ENCODE measurements at regions not wholly inside any gene's neighbourhood (a gene's known extent, or its start where the extent isn't known, plus 50 kb on each side); places are given as distances from the start of the nearest gene placed in this dataset.
"Not testable (repeated sequence)": the region's sequence is repeated elsewhere in the genome, so short reads cannot be mapped to it uniquely, and the experiment has no call there.

DNA sequence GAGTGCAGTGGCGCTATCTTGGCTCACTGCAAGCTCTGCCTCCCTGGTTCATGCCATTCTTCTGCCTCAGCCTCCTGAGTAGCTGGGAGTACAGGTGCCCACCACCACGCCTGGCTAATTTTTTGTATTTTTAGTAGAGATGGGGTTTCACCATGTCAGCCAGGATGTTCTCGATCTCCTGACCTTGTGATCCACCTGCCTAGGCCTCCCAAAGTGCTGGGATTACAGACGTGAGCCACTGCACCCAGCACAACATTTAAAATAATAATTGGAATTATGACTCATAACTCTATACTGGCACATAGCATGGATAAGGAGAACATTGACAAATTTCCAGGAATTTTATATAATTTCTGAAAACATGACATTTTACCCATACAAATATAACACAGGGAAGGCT, 54.2 kb downstream of the DBET start:
- DNase-seq (ENCODE audit: low spot score), result not testable (repeated sequence)

DNA sequence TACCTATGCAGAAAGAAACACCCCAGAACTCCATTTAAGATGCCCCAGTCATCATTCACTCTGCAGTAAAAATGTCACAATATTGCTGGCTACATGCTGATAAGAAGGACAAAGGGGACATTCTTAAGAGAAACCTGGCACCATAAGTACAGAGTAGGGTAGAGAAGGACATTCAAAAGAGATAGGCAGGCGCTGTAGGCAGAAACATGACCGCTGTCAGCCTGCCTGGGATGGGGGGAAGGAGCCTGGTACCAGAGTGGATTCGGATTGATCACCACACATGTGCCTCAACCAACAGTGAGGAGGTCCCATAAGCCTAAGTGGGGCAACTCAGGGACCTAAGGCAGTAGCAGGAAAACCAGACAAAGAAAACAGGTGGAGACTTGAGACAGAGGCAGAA, 54.1 kb upstream of the DUX4 start:
- peak; percentile 0 for DNase-seq (ENCODE audit: low spot score)

DNA sequence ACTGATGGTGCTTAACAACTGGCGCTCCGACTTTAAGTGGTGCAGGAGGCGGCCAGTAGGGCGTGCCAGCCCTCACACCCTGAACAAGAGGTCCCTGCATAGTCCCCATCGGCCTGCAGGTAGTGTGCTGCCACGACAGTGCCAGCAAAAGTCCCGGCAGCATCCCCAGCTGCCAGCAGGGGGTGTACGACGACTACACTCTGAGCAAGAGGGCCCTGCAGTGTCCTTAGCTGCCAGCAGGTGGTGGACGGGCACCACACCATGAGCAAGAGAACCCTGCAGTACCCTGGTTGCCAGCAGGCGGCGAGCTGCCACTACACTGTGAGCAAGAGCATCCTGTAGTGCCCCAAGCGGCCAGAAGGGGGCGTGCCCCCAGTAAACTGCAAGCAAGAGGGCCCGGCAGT, 53.5 kb upstream of the DUX4 start:
- DNase-seq (ENCODE audit: low spot score), result not testable (repeated sequence)

DNA sequence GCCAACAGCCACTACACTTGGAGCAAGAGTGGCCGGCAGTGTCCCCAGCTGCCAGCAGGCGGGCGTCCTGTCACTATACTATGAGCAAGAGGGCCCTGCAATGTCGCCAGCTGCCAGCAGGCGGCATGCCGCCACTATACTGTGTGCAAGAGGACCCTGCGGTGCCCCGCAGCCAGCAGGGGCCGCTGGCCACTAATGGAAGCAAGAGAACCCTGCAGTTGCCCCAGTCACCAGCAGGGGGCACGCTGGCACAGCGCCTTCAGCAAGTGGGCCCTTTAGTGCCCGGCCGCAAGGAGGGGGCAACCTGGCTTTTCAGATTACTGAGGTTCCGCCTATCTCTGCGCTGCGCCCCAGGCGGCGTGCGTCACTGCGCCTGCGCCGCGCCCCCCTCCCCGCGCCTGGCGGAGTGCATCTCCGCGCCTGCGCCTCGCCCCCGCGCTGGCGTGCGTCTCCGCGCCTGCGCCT, 53.0 kb upstream of the DUX4 start:
- DNase-seq (ENCODE audit: low spot score), result peak; percentile 0

- DNase-seq (ENCODE audit: low spot score), result not testable (repeated sequence)
Measured at GRCh38 chr4:190121076-190121671, 52.4 kb upstream of the DUX4 start.

GRCh38 chr4:190121759-190122158, 51.8 kb upstream of the DUX4 start:
- DNase-seq (ENCODE audit: low spot score), result no peak

DNA sequence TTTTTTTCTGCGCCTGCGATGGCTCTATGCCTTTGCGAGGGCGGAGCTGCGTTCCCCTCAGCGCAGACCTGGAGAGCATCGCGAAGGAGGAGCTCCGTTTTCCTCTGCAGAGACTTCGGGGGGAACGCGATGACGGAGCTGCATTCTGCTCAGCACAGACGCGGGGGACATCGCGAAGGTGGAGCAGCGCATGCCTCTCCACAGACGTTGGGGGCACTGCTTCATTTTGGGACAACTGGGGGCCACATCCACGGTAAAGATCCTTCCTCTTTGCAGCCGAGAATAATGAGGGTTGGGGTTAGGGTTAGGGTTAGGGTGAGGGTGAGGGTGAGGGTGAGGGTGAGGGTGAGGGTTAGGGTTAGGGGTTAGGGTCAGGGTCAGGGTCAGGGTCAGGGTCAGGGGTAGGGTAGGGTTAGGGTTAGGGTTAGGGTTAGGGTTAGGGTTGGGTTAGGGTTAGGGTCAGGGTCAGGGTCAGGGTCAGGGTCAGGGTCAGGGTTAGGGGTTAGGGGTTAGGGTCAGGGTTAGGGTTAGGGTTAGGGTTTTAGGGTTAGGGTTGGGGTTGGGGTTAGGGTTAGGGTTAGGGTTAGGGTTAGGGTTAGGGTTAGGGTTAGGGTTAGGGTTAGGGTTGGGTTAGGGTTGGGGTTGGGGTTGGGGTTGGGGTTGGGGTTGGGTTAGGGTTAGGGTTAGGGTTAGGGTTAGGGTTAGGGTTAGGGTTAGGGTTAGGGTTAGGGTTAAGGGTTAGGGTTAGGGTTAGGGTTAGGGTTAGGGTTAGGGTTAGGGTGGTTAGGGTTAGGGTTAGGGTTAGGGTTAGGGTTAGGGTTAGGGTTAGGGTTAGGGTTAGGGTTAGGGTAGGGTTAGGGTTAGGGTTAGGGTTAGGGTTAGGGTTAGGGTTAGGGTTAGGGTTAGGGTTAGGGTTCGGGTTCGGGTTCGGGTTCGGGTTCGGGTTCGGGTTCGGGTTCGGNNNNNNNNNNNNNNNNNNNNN, 51.1 kb upstream of the DUX4 start:
- DNase-seq (ENCODE audit: low spot score), result peak; percentile 0

Measured in LoVo (cell line).